OCI-LY7 (cell line): ENCODE measurements at regions not wholly inside any gene's neighbourhood (a gene's known extent, or its start where the extent isn't known, plus 50 kb on each side); places are given as distances from the start of the nearest gene placed in this dataset.
"Not testable (repeated sequence)": the region's sequence is repeated elsewhere in the genome, so short reads cannot be mapped to it uniquely, and the experiment has no call there.

Source experiments
- CTCF ChIP-seq: fragments of 200-600 bp; sonication (generic); conservative IDR thresholded peaks from 2 replicates; pipeline ENCODE4 v1.5.1; 2014; ENCODE audit warnings: mild to moderate bottlenecking, antibody characterized with exemption, low read length, moderate library complexity, mixed read lengths
- EZH2phosphoT487 ChIP-seq: fragments of 200-600 bp; sonication (generic); IDR thresholded peaks from 2 replicates; pipeline ENCODE4 v1.6.1; 2018; ENCODE audit warnings: low read depth, borderline replicate concordance, mild to moderate bottlenecking, mixed run types, antibody characterized with exemption, low read length, moderate library complexity, mixed read lengths

GRCh38 chr9:2443933-2444332 is 177.7 kb upstream of the VLDLR start:
- not testable (repeated sequence) for TF ChIP-seq CTCF, EZH2phosphoT487
